ENCODE measurements at regions not wholly inside any gene's neighbourhood (a gene's known extent, or its start where the extent isn't known, plus 50 kb on each side); places are given as distances from the start of the nearest gene placed in this dataset.

- no peak for DNase-seq
Observed at GRCh38 chr1:29707796-29708195, 471.5 kb downstream of the PTPRU start.

GRCh38 chr1:29706936-29707335, 470.6 kb downstream of the PTPRU start:
- peak in 1 of 2 experiments; percentile 32 for DNase-seq

- no peak for DNase-seq
Observed at GRCh38 chr1:29704430-29704829, 468.1 kb downstream of the PTPRU start.

DNA sequence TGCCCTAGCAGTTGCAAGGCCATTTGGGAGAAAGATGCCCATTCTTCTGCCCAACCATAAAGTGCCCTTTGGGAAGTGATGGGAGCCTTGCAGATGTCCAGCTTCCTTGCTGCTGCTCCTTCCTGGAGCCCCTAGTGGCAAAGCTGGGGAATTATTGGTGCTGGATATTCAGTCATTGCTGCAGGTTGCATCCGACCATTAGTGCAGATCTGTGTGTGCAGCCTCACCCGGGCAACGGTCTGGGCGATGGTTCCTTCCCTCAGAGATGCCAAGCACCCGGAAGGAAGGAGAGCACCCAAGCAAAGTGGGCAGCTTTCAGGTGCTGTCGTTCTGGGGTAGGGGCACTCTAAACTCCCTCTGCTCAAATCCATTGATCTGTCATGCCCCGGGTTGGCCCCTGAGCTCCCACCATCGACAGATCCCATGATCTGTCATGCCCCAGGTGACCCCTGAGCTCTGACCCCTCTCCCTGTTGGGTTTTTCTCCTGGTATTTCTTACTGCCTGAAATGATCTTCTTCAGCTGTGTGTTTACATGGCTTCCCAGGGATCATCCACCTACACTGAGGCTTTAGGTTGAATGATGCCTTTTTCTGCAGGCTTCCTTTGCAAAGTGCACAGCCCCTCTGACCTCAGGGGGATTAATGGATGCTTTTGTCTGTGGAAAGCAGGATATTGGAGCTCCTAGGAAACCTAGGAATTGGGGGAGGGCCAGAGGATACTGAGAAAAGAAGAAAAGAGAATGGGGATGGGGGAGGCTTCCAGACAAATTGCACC, 467.5 kb downstream of the PTPRU start:
- DNase-seq: no peak

- DNase-seq: no peak
Observed at GRCh38 chr1:29700491-29700890, 464.2 kb downstream of the PTPRU start.

GRCh38 chr1:29698626-29699025, 462.3 kb downstream of the PTPRU start:
- DNase-seq: no peak

GRCh38 chr1:29698033-29698432, 461.7 kb downstream of the PTPRU start:
- DNase-seq: peak in 1 of 2 experiments; percentile 12

- no peak for DNase-seq
Observed at GRCh38 chr1:29697391-29697780, 461.1 kb downstream of the PTPRU start.

DNA sequence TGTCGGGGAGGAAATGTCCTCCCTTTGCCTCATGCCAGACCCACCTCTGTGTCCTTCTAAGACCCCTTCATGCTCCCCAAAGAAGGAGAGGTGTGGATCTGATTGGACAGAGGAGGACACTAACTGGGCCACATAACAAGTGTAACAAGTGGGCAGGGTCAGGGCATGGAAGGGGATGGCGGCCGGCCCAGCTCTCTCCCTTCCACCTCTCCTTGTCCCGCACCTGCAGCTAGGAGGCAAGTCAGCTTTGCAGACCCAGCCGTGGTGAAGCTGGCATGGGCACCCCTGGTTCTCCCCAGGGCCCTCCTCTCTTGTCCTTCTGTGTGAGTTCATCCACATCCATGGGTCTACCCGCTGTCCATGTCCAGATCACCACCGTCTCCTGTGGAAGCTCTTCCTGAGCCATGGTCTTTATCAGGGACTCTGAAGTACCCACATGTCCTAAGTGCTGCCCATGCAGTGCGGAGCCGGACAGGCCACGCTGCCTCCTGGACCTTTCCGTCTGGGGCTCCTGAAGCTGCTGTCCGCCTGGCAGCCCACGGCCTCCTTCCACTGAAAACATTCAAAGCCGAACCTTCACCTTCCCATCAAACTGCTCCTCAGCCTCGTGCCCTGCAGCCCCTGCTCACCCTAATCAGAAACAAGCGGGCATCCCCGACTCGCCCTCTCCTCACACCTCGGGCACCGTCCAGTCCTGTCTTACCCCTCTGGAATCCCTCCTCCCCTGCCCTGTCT, 460.5 kb downstream of the PTPRU start:
- DNase-seq: no peak

DNA sequence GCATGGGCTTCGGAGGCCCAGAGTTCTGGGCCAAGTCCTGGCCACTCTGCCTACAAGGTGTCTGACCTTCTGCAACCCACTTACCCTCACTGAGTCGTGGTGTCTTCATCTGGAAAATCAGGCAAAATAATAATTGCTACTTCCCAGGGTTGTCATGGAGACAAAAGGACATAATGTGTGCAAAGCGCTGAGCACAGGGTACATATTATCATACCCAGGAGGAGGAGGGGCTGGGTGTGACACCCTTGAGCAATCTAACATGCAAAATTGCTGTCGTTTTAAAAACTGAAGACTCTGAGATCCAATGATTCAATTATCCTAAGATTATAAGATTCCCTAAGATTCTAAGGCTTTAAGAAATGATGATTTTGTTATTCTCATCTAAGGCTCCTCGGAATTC, 459.5 kb downstream of the PTPRU start:
- no peak for DNase-seq

DNA sequence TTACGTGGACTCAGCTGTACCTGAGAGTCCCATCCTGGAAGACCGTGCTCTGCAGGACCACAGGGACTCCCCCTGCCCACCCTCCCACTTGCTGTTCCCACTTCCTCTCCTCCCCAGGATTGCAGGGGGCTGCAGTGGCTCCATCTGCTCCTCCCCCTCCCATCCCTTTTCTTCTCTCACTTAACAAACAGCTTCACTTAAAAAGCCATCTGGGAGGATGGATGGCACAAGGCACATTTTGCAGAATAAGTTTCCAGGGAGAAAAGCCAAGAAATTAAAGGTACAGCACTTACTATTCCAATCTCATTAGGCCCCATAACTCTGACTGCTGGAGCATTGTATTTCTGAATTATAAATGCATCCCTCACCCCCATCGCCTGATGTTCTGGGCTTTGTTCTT, 458.7 kb downstream of the PTPRU start:
- no peak for DNase-seq

DNA sequence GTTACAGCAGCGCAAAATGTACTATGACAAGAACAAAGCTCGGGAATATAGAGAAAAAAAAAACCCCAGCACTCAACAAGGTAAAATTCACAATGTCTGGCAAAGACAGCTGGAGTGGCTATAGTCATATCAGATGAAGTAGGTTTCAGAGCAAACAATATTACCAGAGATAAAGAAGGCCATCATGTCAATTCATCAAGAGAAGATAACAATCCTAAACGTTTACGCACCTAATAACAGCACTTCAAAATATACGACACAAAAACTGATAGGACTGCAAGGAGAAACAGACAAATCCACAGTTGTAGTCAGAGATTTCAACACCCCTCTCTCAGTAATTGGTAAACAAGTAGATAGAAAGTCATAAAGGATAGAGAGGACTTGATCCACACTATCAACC, 455.2 kb downstream of the PTPRU start:
- DNase-seq: no peak

DNA sequence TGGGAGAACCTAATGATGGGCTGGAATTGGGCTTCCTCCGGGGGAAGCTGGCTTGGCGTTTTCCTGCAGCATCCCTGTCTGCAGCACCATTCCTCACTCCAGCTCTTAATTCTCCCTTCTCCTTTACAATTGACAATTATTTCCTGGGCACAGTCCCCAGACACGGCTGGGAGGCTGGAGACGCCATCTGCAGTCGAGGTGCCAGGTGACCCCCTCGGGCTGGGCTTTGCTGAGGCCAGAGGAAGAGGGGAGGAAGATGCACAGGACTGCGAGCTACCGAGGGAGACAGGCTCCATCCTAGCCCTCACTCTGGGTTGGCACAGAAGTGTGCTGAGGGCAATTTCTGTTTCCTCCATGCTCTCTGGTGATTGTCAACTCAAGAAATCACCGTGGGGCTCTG, 453.8 kb downstream of the PTPRU start:
- DNase-seq: no peak

DNA sequence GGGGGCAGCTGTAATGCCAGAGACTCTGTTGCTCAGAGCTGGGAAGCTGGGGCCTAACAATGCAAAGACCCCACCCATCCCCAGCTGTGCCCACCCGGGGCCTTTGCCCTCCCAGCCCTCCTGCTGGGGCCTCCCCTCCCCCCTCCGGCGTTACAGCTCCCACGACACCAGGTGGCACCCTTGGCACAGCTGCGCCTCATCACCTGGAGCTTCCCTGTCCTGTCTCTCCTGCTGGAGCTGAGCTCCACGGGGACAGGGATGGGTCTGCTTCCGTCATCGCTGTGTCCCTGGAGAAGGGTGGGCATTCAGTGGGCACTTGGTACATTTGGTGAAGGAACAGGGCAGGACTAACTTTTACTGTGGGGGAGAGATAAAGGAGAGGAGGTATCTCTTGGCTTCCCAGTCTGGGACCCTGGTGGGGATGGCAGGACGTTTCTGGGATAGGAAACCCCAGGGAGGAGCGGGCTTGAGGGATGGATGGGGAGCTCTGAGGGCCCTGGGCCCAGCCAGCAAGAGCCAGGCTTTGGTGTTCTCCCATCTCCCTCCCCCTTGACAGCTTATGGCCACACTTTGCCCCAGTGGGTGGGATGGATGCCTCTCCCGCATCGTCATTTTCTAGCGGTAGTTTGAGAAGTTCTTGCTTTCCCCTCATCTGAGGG, 453.2 kb downstream of the PTPRU start:
- DNase-seq: no peak

DNA sequence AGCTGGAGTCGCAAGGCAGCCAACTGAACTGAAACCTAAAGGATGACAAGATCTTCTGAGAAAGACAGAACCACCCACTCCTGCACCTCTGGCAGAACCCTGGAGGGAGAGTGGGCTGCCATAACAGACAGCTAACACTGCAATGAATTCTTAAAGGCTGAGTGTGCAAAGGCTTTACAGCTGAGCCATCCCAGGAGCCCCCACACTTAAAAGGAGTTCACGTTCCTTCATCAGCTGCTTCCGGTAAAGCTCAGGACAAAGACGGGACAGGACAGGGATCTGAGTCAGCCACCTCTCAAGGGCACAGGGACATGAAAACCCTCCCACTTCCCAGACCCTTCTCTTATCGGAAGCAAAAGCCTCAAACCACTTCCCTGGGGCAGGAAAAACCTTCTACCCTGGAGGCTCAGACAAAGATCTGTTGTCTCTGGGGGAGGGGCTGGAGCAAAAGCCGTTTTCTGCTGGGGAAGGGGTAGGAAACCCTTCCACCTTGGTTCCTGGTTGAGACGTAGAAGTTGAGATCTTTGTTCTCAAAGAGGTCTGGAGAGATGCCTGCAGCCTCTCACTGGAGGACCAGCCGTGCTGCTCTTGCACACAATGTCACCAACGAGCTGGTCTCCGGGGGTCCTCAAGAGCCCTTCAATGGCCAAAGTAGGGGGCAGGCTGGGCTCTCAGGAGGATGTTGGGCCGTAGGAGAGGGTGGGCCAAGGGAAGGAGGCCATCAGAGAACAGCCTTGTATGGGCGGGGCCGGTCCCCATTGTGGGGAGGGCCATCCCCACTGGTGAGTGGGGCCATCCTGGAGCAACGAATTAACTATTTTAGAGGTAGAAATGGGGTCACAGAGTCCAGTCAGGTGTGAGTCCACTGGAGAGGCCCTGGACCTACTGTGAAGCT, 452.4 kb downstream of the PTPRU start:
- no peak for DNase-seq

GRCh38 chr1:29687601-29688244, 451.4 kb downstream of the PTPRU start:
- no peak for DNase-seq

- no peak for DNase-seq
Observed at GRCh38 chr1:29687166-29687565, 450.8 kb downstream of the PTPRU start.

DNA sequence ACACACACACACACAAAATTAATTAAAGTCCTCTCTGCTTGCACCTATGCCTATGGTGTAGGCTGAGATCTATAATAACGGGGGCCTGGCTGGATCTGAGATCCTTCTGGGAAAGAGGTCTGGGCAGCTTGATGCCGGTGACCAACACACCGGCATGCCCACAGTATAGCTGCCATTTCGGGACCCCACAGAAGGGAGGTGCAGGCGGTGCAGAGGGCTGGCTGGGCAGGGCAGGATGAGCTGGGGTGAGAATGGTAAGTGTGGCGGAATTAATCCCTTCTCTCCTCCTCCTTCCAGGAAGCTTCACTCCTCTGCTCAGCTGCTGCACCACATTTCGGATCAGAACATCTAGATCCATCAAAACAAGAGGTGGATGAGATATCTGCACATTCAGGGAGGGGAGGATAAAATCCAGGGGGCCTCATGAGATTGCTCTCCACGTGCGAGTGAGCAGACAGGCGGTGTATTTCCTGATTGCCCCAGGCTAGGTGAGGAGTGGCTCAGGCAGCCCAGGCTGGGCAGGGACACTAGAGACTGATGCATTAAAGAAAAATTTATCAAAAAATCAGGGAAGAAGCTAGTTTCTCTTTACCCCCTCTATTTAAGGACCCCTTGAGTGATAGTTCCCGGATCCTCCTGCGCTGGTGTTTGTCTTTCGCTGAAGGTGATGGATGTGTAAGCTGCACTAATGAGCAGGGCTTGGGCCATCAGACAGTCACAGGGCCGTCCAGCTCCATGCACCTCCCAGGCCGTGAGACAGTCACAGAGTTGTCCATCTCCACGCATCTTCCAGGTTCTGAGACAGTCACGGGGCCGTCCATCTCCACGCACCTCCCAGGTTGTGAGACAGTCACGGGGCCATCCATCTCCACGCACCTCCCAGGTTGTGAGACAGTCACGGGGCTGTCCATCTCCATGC, 449.9 kb downstream of the PTPRU start:
- no peak for DNase-seq

DNA sequence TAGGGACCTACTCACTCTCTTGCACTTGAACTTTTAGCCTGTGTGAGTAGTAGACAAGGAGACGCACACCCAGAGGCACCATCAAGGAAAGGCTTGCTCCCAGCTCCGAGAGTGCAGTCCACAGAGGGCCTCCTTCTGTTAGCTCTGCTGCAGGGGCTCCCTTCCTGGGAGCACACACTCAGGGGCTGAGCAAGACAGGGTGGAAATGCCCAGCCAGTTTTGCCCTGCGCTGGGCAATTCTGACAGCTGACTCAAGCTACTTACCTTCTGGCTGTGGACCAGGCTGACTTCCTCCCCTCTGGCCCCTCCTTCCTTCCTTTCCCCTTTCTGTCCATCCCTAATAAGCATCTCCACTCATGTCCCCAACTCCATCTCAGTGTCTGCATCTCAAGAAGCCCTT, 449.1 kb downstream of the PTPRU start:
- DNase-seq: no peak

- no peak for DNase-seq
Observed at GRCh38 chr1:29684141-29684540, 447.8 kb downstream of the PTPRU start.

- no peak for DNase-seq
Observed at GRCh38 chr1:29683472-29683871, 447.1 kb downstream of the PTPRU start.
